HG03432 (cell line): ENCODE measurements at regions not wholly inside any gene's neighbourhood (a gene's known extent, or its start where the extent isn't known, plus 50 kb on each side); places are given as distances from the start of the nearest gene placed in this dataset.

Experiments used
- ATAC-seq: cut with Tn5 transposase; IDR thresholded peaks from one replicate; pipeline ENCODE4 v1.9.1; 2021; ENCODE audit warnings: mild to moderate bottlenecking, moderate library complexity; ENCODE audit not compliant: unreplicated experiment

- ATAC-seq: no peak
Observed at GRCh38 chr7:124432009-124432578, 333.5 kb downstream of the GPR37 start.

DNA sequence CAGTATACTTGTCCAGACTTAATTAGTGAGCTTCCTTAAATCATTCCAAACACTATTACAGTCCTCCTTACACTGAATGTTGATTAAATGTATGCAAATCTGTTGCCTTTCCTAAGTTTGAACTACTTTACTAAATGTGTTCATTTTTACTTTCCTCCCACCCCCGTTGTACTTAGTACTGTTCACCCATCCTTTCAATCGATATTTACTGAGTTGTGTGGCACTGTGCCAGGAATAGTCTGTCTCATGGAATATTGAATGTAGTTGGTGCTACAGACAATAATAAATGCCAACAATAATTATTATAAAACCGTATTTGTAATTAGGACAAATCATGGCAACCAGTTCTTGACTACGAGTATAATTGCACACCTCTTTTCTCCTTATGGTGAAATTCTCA is 335.7 kb downstream of the GPR37 start:
- no peak for ATAC-seq

DNA sequence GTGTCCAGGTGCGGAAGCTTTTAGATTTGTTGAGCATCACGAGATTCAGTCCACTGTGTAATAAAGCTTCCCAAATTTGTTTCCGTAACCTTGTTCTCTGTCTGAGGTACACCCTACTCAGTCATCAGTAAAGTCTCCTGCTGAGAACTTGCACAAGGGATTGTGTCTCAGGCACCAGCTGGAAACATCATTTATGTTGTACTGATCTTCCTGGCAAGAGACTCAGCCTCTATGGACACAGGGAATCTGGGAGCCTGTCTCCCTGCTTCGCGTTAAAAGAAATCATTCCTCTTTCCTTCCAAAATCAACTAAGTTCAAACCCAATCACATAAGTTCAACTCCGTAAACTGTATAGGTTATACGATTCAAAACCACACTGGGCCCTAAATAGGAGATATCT is 336.8 kb downstream of the GPR37 start:
- no peak for ATAC-seq

GRCh38 chr7:124426621-124427020 is 339.0 kb downstream of the GPR37 start:
- no peak for ATAC-seq

DNA sequence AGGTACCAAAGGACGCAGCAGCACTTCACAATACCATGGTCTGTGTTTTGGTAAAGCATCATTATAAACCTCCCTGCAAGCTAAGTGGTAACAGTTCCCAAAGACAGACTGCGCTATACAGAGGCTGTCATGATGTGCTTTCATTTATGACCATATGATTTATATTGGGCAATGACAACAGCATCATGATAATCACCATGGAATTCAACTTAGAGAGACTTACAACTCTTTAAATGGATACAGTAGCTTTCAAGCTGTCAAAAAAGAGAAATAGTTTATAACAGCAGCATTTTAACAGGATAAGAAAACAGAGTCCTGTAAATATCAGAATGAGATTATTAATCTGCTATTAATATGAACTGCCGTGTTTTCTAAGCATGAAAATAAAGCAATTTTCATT is 341.7 kb downstream of the GPR37 start:
- ATAC-seq: no peak

- no peak for ATAC-seq
Observed at GRCh38 chr7:124422081-124422480, 343.5 kb downstream of the GPR37 start.

GRCh38 chr7:124420367-124420766 is 345.2 kb downstream of the GPR37 start:
- no peak for ATAC-seq

DNA sequence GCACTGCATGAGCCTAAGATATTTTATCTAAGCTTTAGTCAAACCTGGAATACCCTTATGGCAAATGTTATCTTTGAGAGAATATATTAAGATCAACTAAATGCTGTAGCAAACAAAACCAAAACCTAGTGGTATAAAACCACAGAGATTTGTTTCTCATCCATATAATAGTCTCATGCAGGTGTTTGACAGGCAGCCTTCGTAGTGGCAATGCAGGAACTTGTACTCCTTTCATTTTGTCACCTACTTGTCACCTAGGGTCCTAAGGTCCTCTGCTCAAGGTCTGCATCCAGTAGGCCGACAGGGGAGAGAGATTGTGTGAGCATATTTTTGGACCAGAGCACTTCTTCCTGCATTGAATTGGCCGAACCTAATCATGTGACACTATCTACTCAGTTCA is 352.6 kb downstream of the GPR37 start:
- ATAC-seq: peak; percentile 58

GRCh38 chr7:124412531-124412930 is 353.1 kb downstream of the GPR37 start:
- peak; percentile 10 for ATAC-seq

DNA sequence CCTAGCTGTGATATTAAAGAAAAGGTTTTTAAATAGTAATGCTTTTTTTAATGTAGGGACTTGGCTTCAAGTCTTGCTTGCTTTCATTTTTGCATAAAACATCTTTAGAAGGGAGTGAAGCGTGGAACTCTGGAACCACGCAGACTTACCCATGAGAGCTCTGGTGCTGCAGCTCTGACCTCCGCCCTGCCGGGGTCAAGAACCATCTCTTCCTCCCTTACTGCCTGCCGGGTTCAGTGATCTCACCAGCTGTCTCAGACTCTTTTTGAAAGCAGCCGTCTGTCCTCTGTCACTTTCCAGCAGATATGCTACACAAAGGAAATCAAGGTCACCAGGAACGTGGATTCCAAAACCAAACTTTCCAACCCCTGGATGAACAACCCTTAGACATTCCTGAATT is 353.8 kb downstream of the GPR37 start:
- no peak for ATAC-seq

DNA sequence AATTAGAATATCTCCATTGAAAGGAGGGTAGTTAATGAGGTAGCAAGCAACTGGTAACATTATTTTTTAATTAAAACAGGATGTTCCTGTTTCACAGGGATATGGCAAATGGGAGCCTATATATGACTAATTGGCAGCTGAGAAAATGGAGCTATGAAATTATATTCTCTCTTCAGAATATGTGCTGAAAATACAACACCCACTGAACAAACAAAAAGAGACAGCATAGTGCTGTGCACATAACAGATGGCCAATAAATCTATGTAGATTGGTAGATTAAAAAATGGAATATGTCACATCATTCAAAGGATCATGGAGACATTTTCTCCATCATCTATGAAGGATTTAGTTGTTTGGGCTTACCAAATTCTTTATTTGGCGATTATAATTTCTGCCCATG is 362.0 kb downstream of the GPR37 start:
- no peak for ATAC-seq

DNA sequence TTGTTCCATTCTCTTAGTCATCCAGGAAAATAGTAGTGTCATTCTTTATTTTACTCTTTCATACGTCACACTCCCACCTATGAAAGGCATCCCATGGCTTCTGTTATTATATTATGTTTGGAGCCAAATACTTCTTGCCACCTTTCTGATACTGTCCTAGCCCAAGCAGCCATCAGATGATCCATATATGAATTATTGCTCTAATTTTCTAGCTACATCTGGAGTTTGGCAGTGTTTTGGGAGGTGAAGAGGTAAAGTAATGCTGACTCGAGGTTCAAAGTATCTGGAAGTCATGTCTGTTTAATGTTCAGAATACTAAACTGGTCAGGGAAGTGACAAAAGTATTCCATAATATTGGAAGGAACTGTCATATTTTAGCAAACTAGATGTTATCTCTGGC is 362.5 kb downstream of the GPR37 start:
- no peak for ATAC-seq

DNA sequence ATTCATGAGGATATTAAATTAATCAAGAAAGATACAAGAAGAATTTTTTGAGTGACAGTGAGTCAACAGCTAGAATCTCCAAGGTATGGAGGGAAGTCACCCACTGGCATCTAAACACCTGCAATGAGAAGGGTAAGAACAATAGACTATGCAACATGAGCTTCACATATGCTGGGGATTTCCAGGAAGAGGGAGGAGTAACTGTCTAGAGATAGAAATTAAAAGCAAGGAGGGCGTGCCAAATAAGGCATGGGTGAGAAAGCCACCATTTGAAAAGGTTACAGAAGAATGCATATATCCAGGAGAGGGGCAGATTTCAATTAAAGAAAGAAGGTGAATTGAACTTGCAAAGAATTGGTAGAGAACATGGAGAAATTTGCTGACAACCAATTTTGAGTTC is 365.7 kb downstream of the GPR37 start:
- peak; percentile 76 for ATAC-seq

- no peak for ATAC-seq
Observed at GRCh38 chr7:124398937-124399552, 366.2 kb upstream of the TMEM229A start.

GRCh38 chr7:124397134-124397533 is 364.3 kb upstream of the TMEM229A start:
- no peak for ATAC-seq

- no peak for ATAC-seq
Observed at GRCh38 chr7:124390301-124390700, 357.4 kb upstream of the TMEM229A start.

GRCh38 chr7:124388751-124389150 is 355.9 kb upstream of the TMEM229A start:
- no peak for ATAC-seq

GRCh38 chr7:124387056-124387455 is 354.2 kb upstream of the TMEM229A start:
- no peak for ATAC-seq

DNA sequence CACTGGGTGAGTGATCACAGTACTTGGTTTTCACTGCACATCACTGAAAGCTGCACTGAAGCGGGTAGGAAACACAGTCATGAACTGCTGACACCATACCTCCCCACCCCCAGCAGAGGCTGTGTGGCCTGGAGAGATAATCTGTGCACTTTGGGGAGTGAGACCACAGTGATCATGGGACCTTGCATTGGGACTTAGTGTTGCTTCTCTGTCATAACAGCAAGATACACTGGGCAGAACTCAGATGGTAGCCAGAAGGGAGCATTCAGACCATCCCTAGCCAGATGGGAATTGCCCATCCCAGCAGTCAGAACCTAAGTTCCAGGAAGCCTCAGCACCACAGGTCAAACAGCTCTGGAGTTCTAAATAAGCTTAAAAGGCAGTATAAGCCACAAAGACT is 346.4 kb upstream of the TMEM229A start:
- ATAC-seq: no peak

GRCh38 chr7:124376111-124376510 is 343.2 kb upstream of the TMEM229A start:
- ATAC-seq: no peak

DNA sequence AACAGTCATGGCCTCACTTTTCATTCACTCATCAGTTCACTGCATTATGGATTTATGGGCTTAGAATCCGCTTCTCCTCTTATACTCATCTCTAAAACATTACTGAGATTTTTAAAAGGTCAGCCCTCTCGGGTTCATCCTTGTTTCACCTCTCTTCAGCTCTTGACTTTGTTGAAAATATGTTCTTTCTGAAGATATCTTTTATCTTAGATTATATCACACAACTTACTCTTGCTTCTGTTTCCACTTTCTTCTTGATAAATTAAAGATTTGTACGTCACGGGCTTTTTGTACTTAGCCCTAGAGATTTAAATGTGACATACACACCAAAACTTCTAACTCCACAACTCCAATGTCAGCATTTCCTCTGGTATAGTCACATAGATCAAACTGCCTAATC is 342.5 kb upstream of the TMEM229A start:
- no peak for ATAC-seq

- ATAC-seq: no peak
Observed at GRCh38 chr7:124369310-124369709, 336.4 kb upstream of the TMEM229A start.

- ATAC-seq: no peak
Observed at GRCh38 chr7:124366118-124366517, 333.3 kb upstream of the TMEM229A start.
